KG1 (cell line): ENCODE measurements at regions not wholly inside any gene's neighbourhood (a gene's known extent, or its start where the extent isn't known, plus 50 kb on each side); places are given as distances from the start of the nearest gene placed in this dataset.
"Not testable (repeated sequence)": the region's sequence is repeated elsewhere in the genome, so short reads cannot be mapped to it uniquely, and the experiment has no call there.

ENCODE experiments used
- DNase-seq: peaks from one replicate; lab custom pipeline; 2025; lab: John Stamatoyannopoulos, UW

GRCh38 chr9:108410161-108410560 is 445.6 kb downstream of the ACTL7B start:
- DNase-seq, result no peak

GRCh38 chr9:108400297-108400696 is 455.5 kb downstream of the ACTL7B start:
- DNase-seq, result no peak

GRCh38 chr9:108399851-108400250 is 455.9 kb downstream of the ACTL7B start:
- DNase-seq, result no peak

GRCh38 chr9:108397286-108397685 is 458.5 kb downstream of the ACTL7B start:
- no peak for DNase-seq

GRCh38 chr9:108396611-108397010 is 459.2 kb downstream of the ACTL7B start:
- no peak for DNase-seq

GRCh38 chr9:108396193-108396592 is 459.6 kb downstream of the ACTL7B start:
- no peak for DNase-seq

GRCh38 chr9:108395421-108395820 is 460.4 kb downstream of the ACTL7B start:
- DNase-seq, result no peak

GRCh38 chr9:108394726-108395125 is 461.1 kb downstream of the ACTL7B start:
- no peak for DNase-seq

GRCh38 chr9:108393481-108394001 is 462.2 kb downstream of the ACTL7B start:
- DNase-seq, result not testable (repeated sequence)

GRCh38 chr9:108392877-108393276 is 462.9 kb downstream of the ACTL7B start:
- no peak for DNase-seq

GRCh38 chr9:108389056-108389455 is 466.7 kb downstream of the ACTL7B start:
- no peak for DNase-seq

GRCh38 chr9:108386859-108387384 is 468.9 kb downstream of the ACTL7B start:
- DNase-seq, result no peak

- DNase-seq, result no peak
Measured at GRCh38 chr9:108386032-108386431, 469.8 kb downstream of the ACTL7B start.

GRCh38 chr9:108383796-108384195 is 472.0 kb downstream of the ACTL7B start:
- DNase-seq, result no peak

GRCh38 chr9:108382310-108382709 is 473.5 kb downstream of the ACTL7B start:
- DNase-seq, result no peak

- no peak for DNase-seq
Measured at GRCh38 chr9:108377881-108378280, 477.9 kb downstream of the ACTL7B start.

- DNase-seq, result no peak
Measured at GRCh38 chr9:108377382-108377781, 478.4 kb downstream of the ACTL7B start.

GRCh38 chr9:108376140-108376539 is 479.6 kb downstream of the ACTL7B start:
- DNase-seq, result no peak

GRCh38 chr9:108374626-108375025 is 481.2 kb downstream of the ACTL7B start:
- DNase-seq, result no peak

GRCh38 chr9:108367188-108367587 is 488.6 kb downstream of the ACTL7B start:
- DNase-seq, result no peak

- no peak for DNase-seq
Measured at GRCh38 chr9:108363311-108363710, 492.5 kb downstream of the ACTL7B start.

- no peak for DNase-seq
Measured at GRCh38 chr9:108360304-108360703, 495.5 kb downstream of the ACTL7B start.

- no peak for DNase-seq
Measured at GRCh38 chr9:108356806-108357205, 499.0 kb downstream of the ACTL7B start.

GRCh38 chr9:108351571-108351970 is 504.2 kb downstream of the ACTL7B start:
- DNase-seq, result no peak
